Smooth muscle cell (in vitro differentiated cells): ENCODE measurements at regions not wholly inside any gene's neighbourhood (a gene's known extent, or its start where the extent isn't known, plus 50 kb on each side); places are given as distances from the start of the nearest gene placed in this dataset.

ENCODE experiments used
- DNase-seq: peaks from one replicate; lab custom pipeline; 2025; ENCODE audit not compliant: unreplicated experiment; lab: John Stamatoyannopoulos, UW
- H2AFZ ChIP-seq: fragments of 200-600 bp; sonication (generic); 2 replicates; pipeline ENCODE4 v1.6.0; 2016; ENCODE audit warnings: antibody characterized with exemption, low read depth, mild to moderate bottlenecking
- H3F3A ChIP-seq: fragments of 200-600 bp; sonication (generic); 2 replicates; pipeline ENCODE4 v1.6.0; 2017; ENCODE audit warnings: antibody characterized with exemption, low read depth
- H3K27ac ChIP-seq: fragments of 200-600 bp; sonication (generic); 2 replicates; pipeline ENCODE4 v1.5.1; 2016; ENCODE audit warnings: low read depth, mild to moderate bottlenecking
- H3K27me3 ChIP-seq: fragments of 200-600 bp; sonication (generic); 2 replicates; pipeline ENCODE4 v1.6.1; 2016; ENCODE audit warnings: low read depth, mild to moderate bottlenecking
- H3K36me3 ChIP-seq: fragments of 200-600 bp; sonication (generic); 2 replicates; pipeline ENCODE4 v1.5.1; 2016; ENCODE audit warnings: low read depth
- H3K4me1 ChIP-seq: fragments of 200-600 bp; sonication (generic); 2 replicates; pipeline ENCODE4 v1.5.1; 2016; ENCODE audit warnings: low read depth
- H3K4me2 ChIP-seq: fragments of 200-600 bp; sonication (generic); 2 replicates; pipeline ENCODE4 v1.6.0; 2016; ENCODE audit warnings: mild to moderate bottlenecking
- H3K4me3 ChIP-seq: fragments of 200-600 bp; sonication (generic); 2 replicates; pipeline ENCODE4 v1.5.1; 2016; ENCODE audit warnings: mild to moderate bottlenecking
- H3K79me2 ChIP-seq: fragments of 200-600 bp; sonication (generic); 2 replicates; pipeline ENCODE4 v1.6.0; 2016; ENCODE audit warnings: low read depth, mild to moderate bottlenecking
- H3K9ac ChIP-seq: fragments of 200-600 bp; sonication (generic); 2 replicates; pipeline ENCODE4 v1.6.0; 2016; ENCODE audit warnings: low read depth
- H3K9me3 ChIP-seq: fragments of 200-600 bp; sonication (generic); replicated peaks from 2 replicates; pipeline ENCODE4 v1.5.1; 2016; ENCODE audit warnings: low read depth
- H4K20me1 ChIP-seq: fragments of 200-600 bp; sonication (generic); 2 replicates; pipeline ENCODE4 v1.6.0; 2016; ENCODE audit warnings: low read depth
- CTCF ChIP-seq: fragments of 200-600 bp; sonication (generic); IDR thresholded peaks from 2 replicates; pipeline ENCODE4 v1.5.1; 2017; ENCODE audit warnings: borderline replicate concordance, mild to moderate bottlenecking, antibody characterized with exemption; ENCODE audit not compliant: insufficient read depth, poor library complexity, severe bottlenecking
- WGBS: methylation state at CpG from one replicate; pipeline ENCODE4 v1.1.7; 2016; ENCODE audit warnings: low lambda C conversion rate; 5-methylcytosine and 5-hydroxymethylcytosine counted together

GRCh38 chr3:147661916-147662315, 252.8 kb downstream of the ZIC1 start:
- 77% methylated on average over 3 of the region's 3 CpGs for WGBS
- H3K4me1 ChIP-seq, result no peaks in the 10 kb centered on the region
- H3K9ac ChIP-seq, result no peak overlapping the region
- DNase-seq, result no peak
- no peak overlapping the region for H3K4me3 ChIP-seq
- no peaks in the 10 kb centered on the region for H3F3A ChIP-seq
- H3K36me3 ChIP-seq, result no peaks in the 10 kb centered on the region
- peaks cover 3% of the 10 kb centered on the region for H3K27me3 ChIP-seq
- H4K20me1 ChIP-seq, result no peaks in the 10 kb centered on the region
- no peak overlapping the region for H3K27ac ChIP-seq
- no peaks in the 10 kb centered on the region for H3K9me3 ChIP-seq
- TF ChIP-seq CTCF, result no peak
- no peak overlapping the region for H3K4me2 ChIP-seq
- H2AFZ ChIP-seq, result no peak overlapping the region
- H3K79me2 ChIP-seq, result no peaks in the 10 kb centered on the region

GRCh38 chr3:147662705-147663104, 253.5 kb downstream of the ZIC1 start:
- no peaks in the 10 kb centered on the region for H4K20me1 ChIP-seq
- H3F3A ChIP-seq, result no peaks in the 10 kb centered on the region
- H3K9ac ChIP-seq, result no peak overlapping the region
- H3K4me1 ChIP-seq, result no peaks in the 10 kb centered on the region
- H3K4me2 ChIP-seq, result no peak overlapping the region
- DNase-seq, result no peak
- peaks cover 3% of the 10 kb centered on the region for H3K27me3 ChIP-seq
- 84% methylated on average over 1 of the region's 1 CpG for WGBS
- no peak overlapping the region for H2AFZ ChIP-seq
- no peak overlapping the region for H3K27ac ChIP-seq
- no peak overlapping the region for H3K4me3 ChIP-seq
- no peak for TF ChIP-seq CTCF
- no peaks in the 10 kb centered on the region for H3K36me3 ChIP-seq
- no peaks in the 10 kb centered on the region for H3K79me2 ChIP-seq
- H3K9me3 ChIP-seq, result no peaks in the 10 kb centered on the region

GRCh38 chr3:147669077-147669476, 259.9 kb downstream of the ZIC1 start:
- WGBS, result 92% methylated on average over 2 of the region's 2 CpGs
- no peaks in the 10 kb centered on the region for H3K79me2 ChIP-seq
- no peak overlapping the region for H2AFZ ChIP-seq
- no peaks in the 10 kb centered on the region for H3F3A ChIP-seq
- H3K27ac ChIP-seq, result no peak overlapping the region
- H3K9me3 ChIP-seq, result no peaks in the 10 kb centered on the region
- no peaks in the 10 kb centered on the region for H3K36me3 ChIP-seq
- no peak overlapping the region for H3K4me3 ChIP-seq
- TF ChIP-seq CTCF, result no peak
- peaks cover 9% of the 10 kb centered on the region for H3K27me3 ChIP-seq
- no peak overlapping the region for H3K4me2 ChIP-seq
- peaks cover 3% of the 10 kb centered on the region for H3K4me1 ChIP-seq
- no peak for DNase-seq
- no peaks in the 10 kb centered on the region for H4K20me1 ChIP-seq
- no peak overlapping the region for H3K9ac ChIP-seq

- Histone ChIP-seq H4K20me1 (no peaks in the 10 kb centered on the region), H3K9me3 (no peaks in the 10 kb centered on the region), H3K27me3 (peaks cover 5% of the 10 kb centered on the region), H3K4me3 (no peak overlapping the region), H3K4me2 (no peak overlapping the region), H3K27ac (no peak overlapping the region), H3K36me3 (no peaks in the 10 kb centered on the region), H3K9ac (no peak overlapping the region), H3K79me2 (no peaks in the 10 kb centered on the region), H3K4me1 (peaks cover 3% of the 10 kb centered on the region), H3F3A (no peaks in the 10 kb centered on the region), H2AFZ (no peak overlapping the region)
- DNase-seq, result no peak
- no peak for TF ChIP-seq CTCF
Observed at GRCh38 chr3:147672035-147672434, 262.9 kb downstream of the ZIC1 start.
